CD4-positive, alpha-beta T cell treated with Interleukin-1 beta for 1 hour (primary cell): ENCODE measurements at regions not wholly inside any gene's neighbourhood (a gene's known extent, or its start where the extent isn't known, plus 50 kb on each side); places are given as distances from the start of the nearest gene placed in this dataset.
"Not testable (repeated sequence)": the region's sequence is repeated elsewhere in the genome, so short reads cannot be mapped to it uniquely, and the experiment has no call there.

Experiments used
- DNase-seq, 2 donors: peaks; one replicate each; pipeline ENCODE4 v3.0.0-alpha.2; 2020 to 2022

GRCh38 chr6:11320914-11321597 lies 88.6 kb upstream of the NEDD9 start:
- no peak for DNase-seq

DNA sequence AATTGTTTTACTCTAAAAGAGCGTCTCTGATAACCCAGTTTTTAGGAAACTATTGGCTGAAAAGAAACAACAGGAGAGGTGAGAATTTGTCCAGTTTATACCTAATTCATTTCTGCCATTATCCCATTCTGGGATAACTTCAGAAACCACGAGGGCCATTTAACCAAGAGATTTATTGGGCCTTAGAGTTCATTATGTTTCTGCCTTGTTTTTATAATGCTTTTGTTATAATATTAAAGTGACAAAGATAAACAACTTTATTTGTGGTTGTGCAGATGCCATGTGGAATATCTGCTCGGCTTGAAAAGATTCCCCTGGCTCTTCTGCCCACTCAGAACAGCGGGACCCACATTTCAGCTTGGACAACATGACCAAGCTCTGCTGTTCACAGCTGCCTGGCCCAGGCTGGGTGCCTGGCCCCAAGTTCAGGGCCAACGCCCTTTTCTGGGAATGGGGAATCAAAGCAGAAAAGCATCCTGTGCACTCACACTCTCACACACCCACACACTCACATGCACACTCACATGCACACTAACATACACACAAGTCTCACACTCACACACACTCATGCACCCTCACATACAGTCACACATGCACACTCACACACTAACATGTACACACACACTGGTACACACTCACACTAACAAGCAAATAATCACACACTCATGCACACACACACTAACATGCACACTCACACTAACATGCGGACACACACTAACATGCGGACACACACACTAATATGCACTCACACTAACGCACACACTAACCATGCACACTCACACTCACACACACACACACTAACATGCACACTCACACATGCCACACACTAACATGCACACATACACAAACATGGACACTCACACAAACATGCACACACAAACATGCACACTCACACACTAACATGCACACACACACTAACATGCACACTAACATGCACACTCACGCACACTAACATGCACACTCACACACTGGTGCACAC lies 86.7 kb upstream of the NEDD9 start:
- DNase-seq = no peak

DNA sequence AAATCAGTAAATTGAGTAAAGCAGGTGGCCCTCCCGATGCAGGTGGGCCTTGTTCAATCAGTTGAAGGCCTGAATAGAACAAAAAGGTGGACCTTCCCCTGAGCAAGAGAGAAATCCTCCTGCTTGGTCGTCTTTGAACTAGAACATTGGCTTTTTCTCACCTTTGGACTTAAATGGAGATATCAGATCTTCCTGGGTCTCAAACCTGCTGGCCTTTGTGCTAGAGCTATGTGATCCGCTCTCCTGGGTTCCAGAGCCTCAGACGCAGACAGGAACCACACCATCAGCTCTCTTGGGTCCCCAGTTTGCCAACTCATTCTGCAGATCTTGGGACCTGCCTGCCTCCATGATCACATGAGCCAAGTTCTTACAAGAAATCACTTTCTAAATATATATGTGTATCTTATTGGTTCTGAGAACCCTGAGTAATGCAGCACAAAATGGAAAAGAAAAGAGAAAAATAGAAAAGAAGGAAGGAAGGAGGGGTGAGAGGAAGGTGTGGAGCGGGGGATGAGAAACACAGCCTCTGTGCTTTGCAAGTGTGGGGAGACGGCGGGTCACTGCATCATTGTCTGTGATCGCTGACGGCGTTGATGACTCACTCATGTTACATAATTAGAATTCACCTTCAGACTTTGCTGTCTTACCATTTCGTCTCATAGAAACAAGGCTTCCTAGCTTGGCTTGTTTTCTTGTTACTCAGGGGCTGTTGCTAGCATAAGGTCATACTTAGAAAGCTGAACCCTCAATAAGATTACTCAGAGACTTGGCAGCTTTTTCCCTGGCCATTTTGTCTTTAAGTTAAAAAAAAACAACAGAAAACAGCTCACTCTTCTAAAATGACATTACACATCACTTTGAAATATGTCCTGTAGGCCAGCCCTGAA lies 85.7 kb upstream of the NEDD9 start:
- DNase-seq = peak; percentile 78 to 82

DNA sequence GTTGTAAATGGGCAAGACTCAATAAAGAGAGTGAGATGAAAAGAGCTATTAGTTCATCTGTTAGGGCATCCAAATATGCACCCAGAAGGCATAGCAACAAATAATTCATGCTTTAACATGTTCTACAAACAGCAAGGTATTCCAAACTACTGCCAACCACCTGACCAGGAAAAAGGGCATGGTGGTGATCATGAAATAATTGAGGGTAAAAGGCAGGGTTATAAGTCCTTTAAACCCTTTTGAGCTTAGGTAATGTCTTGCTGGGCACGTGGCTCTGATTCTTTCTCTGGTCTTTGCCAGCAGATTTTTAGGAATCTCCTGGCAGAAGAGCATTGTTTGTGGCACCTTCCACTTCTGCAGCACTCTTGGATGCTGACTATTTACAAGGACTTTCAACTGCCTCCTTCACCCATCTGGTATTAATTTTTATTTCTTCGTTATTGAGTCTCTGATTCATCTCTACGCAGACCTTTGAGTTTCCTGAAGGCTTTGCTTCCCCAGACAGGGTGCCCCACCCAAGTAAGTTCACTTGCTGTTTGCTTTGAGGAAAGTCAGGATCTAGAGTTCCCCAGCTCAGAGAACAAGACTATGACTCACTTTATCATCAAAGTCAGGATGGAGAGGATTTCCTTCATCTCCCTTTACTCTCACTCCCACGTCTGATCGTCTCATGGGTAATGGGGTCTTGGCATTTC lies 83.4 kb upstream of the NEDD9 start:
- no peak for DNase-seq

GRCh38 chr6:11313207-11313606 lies 80.7 kb upstream of the NEDD9 start:
- no peak for DNase-seq

DNA sequence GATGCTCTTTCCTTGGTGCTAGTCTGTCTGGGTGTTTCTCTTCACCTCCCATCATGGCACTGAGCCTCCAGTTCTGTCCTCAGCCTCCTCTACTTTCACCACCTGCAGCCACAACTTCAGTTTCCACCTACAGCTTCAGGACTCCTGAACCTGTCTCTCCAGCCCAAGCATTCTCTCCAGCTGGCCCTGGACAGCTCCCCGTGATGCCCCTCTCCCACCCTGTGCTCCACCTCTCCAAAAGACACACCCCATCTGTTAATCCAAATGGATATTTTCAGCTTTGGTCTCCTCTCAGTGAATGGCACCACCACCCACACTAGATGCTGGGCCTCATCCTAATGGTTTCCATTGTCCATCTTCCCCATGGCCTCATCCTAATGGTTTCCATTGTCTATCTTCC lies 79.5 kb upstream of the NEDD9 start:
- DNase-seq = no peak

DNA sequence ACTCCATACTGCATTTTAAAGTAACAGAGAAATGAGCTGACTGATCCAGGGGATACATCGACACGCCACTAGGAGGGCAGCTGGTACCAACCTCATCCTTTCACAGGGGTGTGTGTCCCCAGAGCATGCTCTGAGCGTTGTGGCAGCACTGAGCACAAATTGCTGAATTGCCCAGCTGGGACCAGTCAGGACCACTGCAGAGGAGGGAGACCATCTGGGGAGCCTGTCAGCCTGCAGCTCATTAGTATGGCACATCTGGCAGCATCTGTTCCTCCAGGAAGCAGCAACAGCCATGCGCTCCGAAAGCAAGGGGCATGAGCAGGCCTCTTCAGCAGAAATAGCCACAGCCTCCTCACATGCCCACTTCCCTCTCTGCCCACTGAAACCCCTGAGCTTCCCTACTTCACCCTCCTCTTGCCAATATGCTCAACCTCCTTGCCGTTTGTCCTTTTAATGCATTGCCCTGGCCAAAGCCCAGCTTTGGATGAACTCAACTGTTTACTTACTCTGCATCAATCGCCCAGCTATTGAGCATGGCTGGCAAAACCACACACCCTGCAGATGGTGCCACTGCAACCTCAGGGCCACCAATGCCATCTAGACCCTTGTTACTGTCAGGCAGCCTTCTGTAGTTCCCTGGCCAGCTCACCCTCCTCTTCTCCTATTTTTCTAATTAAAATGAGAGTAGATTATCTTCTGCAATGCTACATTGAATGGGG lies 77.6 kb upstream of the NEDD9 start:
- no peak for DNase-seq

GRCh38 chr6:11307226-11307625 lies 74.8 kb upstream of the NEDD9 start:
- DNase-seq = no peak

GRCh38 chr6:11304946-11305345 lies 72.5 kb upstream of the NEDD9 start:
- no peak for DNase-seq

DNA sequence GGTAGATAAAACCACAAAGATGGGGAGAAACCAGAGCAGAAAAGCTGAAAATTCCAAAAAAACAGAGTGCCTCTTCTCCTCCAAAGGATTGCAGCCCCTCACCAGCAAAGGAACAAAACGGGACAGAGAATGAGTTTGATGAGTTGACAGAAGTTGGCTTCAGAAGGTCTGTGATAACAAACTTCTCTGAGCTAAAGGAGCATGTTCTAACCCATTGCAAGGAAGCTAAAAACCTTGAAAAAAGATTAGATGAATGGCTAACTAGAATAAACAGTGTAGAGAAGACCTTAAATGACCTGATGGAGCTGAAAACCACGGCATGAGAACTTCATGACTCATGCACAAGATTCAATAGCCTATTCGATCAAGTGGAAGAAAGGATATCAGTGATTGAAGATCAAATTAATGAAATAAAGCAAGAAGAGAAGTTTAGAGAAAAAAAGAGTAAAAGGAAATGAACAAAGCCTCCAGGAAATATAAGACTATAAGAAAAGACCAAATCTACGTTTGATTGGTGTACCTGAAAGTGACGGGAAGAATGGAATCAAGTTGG lies 67.5 kb upstream of the NEDD9 start:
- not testable (repeated sequence) for DNase-seq

DNA sequence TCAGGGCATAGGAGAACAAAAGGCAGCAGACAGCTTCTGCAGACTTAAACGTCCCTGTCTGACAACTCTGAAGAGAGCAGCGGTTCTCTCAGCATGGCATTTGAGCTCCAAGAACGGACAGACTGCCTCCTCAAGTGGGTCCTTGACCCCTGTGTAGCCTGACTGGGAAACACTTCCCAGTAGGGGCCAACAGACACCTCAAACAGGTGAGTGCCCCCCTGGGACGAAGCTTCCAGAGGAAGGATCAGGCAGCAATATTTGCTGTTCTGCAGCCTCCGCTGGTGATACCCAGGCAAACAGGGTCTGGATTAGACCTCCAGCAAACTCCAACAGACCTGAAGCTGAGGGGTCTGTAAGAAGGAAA lies 66.9 kb upstream of the NEDD9 start:
- DNase-seq = not testable (repeated sequence)

DNA sequence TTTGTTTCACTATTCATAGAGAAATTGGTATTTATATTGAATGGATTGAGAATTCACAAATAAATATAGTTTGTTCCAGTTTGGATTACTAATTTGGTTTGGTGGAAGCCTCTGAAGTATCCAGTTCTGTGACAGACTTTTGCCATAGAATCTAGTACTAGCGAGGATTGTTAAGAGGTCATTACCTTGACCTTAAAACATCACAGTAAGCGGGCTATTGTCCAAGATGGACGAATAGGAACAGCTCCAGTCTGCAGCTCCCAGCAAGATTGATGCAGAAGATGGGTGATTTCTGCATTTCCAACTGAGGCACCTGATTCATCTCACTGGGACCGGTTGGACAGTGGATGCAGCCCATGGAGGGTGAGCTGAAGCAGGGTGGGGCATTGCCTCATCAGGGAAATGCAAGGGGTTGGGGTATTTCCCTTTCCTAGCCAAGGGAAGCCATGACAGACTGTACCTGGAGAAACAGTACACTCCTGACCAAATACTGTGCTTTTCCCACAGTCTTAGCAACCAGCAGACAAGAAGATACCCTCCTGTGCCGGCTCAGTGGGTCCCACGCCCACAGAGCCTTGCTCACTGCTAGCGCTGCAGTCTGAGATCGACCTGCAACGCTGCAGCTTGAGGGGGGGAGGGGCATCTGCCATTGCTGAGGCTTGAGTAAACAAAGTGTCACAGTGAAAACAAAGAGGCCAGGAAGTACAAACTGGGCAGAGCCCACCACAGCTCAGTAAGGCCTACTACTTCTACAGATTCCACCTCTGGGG lies 66.4 kb upstream of the NEDD9 start:
- no peak for DNase-seq

- no peak for DNase-seq
These were observed 64.9 kb upstream of the NEDD9 start for GRCh38 chr6:11297376-11297729.

DNA sequence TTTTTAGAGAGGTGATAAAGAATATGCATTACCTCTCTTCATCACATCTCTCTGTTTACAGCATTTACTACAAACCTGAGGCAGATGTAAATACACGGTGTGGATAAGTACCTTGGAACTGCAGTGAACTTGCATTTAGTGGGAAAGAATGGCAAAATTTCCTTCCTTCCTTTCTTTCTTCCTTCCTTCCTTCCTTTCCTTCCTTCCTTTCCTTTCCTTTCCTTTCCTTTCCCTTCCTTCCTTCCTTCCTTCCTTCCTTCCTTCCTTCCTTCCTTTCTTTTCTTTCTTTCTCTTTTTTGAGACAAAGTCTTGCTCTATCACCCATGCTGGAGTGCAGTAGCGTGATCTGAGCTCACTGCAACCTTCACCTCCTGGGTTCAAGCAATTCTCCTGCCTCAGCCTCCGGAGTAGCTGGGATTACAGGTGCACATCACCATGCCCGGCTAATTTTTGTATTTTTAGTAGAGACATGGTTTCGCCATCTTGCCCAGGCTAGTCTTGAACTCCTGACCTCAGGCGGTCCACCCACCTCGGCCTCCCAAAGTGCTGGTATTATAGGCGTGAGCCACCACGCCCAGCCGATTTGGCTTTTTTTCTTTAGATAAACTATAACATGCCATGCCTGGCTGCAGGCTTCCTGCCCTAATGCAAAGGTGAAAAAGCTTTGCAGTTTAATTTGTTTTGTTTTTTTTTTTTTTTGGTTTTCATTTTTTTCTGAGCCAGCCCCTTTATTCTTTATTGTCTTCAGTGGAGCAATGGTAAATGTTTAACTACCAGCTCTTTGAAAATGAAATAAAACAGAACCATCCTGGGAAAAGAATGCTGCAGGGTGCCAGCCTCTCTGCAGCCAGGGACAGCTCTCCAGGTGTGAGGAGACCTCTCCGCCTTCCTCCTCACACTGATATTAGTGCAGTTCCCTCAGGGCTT lies 64.2 kb upstream of the NEDD9 start:
- DNase-seq = no peak

DNA sequence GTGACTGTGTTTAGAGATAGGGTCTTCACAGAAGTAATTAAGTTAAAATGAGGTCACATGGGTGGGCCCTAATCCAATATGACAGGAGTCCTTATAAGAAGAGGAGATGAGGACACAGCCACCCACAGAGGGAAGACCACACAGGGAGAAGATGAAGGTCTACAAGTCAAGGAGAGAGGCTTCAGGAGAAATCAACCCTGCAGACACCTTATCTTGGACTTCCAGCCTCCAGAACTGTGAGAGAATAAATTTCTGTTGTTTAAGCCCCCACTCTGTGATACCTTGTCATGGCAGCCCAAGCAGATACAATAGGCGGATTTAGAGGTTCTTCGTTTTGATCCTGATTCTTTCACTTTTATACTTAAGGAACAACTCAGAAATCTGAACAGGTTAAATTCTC lies 63.5 kb upstream of the NEDD9 start:
- DNase-seq = no peak

- no peak for DNase-seq
These were observed 61.8 kb upstream of the NEDD9 start for GRCh38 chr6:11294228-11294627.

DNA sequence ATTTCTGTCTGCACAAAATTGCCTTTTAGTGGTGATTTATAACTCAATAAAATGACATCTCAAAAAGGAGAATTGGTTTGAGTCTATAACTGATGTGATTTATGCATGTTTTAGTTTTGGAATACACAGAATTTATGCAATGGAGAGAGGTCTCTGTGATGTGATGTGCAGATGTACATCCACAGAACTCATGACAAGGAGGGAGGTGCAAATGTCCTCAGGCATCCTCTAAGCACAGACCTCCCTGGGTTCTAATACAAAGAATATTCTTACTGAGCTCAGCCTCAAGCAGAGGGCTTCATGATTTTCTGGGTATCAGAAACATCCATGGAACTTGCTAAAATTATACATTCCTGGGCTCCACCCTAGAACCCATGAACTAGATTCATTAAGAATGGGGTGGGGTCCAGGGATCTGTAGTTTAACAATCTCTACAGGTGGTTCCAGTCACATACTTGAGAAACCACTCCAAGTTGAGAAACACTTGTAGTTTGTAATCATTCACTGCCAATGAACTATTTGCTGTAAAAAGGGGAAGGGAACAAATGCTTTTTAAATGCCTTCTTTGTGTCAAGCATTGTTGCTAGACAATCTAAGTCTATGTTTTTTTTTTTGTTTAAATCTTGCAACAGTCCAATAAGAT lies 60.2 kb upstream of the NEDD9 start:
- DNase-seq = no peak

- DNase-seq = no peak
These were observed 59.6 kb upstream of the NEDD9 start for GRCh38 chr6:11292091-11292490.

GRCh38 chr6:11291582-11291981 lies 59.1 kb upstream of the NEDD9 start:
- DNase-seq = no peak
